ENCODE measurements at regions not wholly inside any gene's neighbourhood (a gene's known extent, or its start where the extent isn't known, plus 50 kb on each side); places are given as distances from the start of the nearest gene placed in this dataset.

- TF ChIP-seq POU5F1 (IDR thresholded peaks at IDR 0.05; ENCODE audit: low read depth, low read length), result no peak
- no peak for TF ChIP-seq RAD21 (IDR thresholded peaks at IDR 0.05 in 1 of 2, conservative IDR thresholded peaks at IDR 0.05 in 1 of 2; ENCODE audit: low read depth in 2 of 2, low read length in 2 of 2)
- no peak for TF ChIP-seq ASH2L (IDR thresholded peaks at IDR 0.05; ENCODE audit: low read length)
- TF ChIP-seq MAX (IDR thresholded peaks at IDR 0.05), result no peak
- no peak for TF ChIP-seq NRF1 (IDR thresholded peaks at IDR 0.05; ENCODE audit: low read depth, low read length)
- no peak for TF ChIP-seq JUND (IDR thresholded peaks at IDR 0.05; ENCODE audit: low read length)
- TF ChIP-seq EGR1 (IDR thresholded peaks at IDR 0.05; ENCODE audit: borderline replicate concordance, low read depth, low read length), result no peak
- TF ChIP-seq EZH2 (IDR thresholded peaks at IDR 0.05; ENCODE audit: low read depth, low read length, severe bottlenecking), result no peak
- no peak for TF ChIP-seq TAF1 (IDR thresholded peaks at IDR 0.05; ENCODE audit: low read depth, low read length)
- no peak for TF ChIP-seq SAP30 (IDR thresholded peaks at IDR 0.05; ENCODE audit: insufficient read depth, insufficient replicate concordance, low read length)
- no peak for TF ChIP-seq SP4 (IDR thresholded peaks at IDR 0.05; ENCODE audit: low read length)
- TF ChIP-seq CHD2 (IDR thresholded peaks at IDR 0.05; ENCODE audit: low read length), result no peak
- no peak for TF ChIP-seq TBP (IDR thresholded peaks at IDR 0.05; ENCODE audit: low read depth, low read length)
- TF ChIP-seq POLR2AphosphoS5 (IDR thresholded peaks at IDR 0.05; ENCODE audit: low read depth, low read length), result no peak
- no peak for TF ChIP-seq RBBP5 (IDR thresholded peaks at IDR 0.05; ENCODE audit: borderline replicate concordance, low read depth, low read length)
Measured at GRCh38 chr3:18215639-18216038, 209.5 kb downstream of the SATB1 start (continued).

Data from H1 (cell line).